ENCODE measurements at regions not wholly inside any gene's neighbourhood (a gene's known extent, or its start where the extent isn't known, plus 50 kb on each side); places are given as distances from the start of the nearest gene placed in this dataset.

- TF ChIP-seq CREB1 (IDR thresholded peaks at IDR 0.05; ENCODE audit: low read depth) (no peak), RAD21 (IDR thresholded peaks at IDR 0.05; ENCODE audit: low read depth) (no peak), EGR1 (IDR thresholded peaks at IDR 0.05) (no peak), TEAD4 (IDR thresholded peaks at IDR 0.05) (no peak), CEBPB (IDR thresholded peaks at IDR 0.05) (no peak)
These were observed 1921.4 kb upstream of the PCDH20 start for GRCh38 chr13:63337041-63337440.

GRCh38 chr13:63336549-63336948 lies 1920.9 kb upstream of the PCDH20 start:
- TF ChIP-seq CREB1 (IDR thresholded peaks at IDR 0.05; ENCODE audit: low read depth) (no peak), RAD21 (IDR thresholded peaks at IDR 0.05; ENCODE audit: low read depth) (no peak), ZBTB7A (IDR thresholded peaks at IDR 0.05; ENCODE audit: low read depth) (no peak), YY1 (IDR thresholded peaks at IDR 0.05; ENCODE audit: low read depth) (no peak), CEBPB (IDR thresholded peaks at IDR 0.05) (no peak), EP300 (IDR thresholded peaks at IDR 0.05; ENCODE audit: borderline replicate concordance) (no peak), REST (IDR thresholded peaks at IDR 0.05; ENCODE audit: low read depth) (no peak), TAF1 (IDR thresholded peaks at IDR 0.05; ENCODE audit: low read depth) (no peak), TEAD4 (IDR thresholded peaks at IDR 0.05) (no peak), MAX (IDR thresholded peaks at IDR 0.05) (no peak), EGR1 (IDR thresholded peaks at IDR 0.05) (no peak), NFIC (IDR thresholded peaks at IDR 0.05) (no peak), USF1 (IDR thresholded peaks at IDR 0.05) (no peak)

- TF ChIP-seq EGR1 (IDR thresholded peaks at IDR 0.05): no peak
- no peak for TF ChIP-seq TAF1 (IDR thresholded peaks at IDR 0.05; ENCODE audit: low read depth)
- TF ChIP-seq TEAD4 (IDR thresholded peaks at IDR 0.05): no peak
- no peak for TF ChIP-seq REST (IDR thresholded peaks at IDR 0.05; ENCODE audit: low read depth)
- no peak for TF ChIP-seq CEBPB (IDR thresholded peaks at IDR 0.05)
- no peak for TF ChIP-seq EP300 (IDR thresholded peaks at IDR 0.05; ENCODE audit: borderline replicate concordance)
- TF ChIP-seq RAD21 (IDR thresholded peaks at IDR 0.05; ENCODE audit: low read depth): no peak
- TF ChIP-seq CREB1 (IDR thresholded peaks at IDR 0.05; ENCODE audit: low read depth): no peak
- TF ChIP-seq TCF12 (IDR thresholded peaks at IDR 0.05; ENCODE audit: low read depth): no peak
- no peak for TF ChIP-seq FOXM1 (IDR thresholded peaks at IDR 0.05; ENCODE audit: borderline replicate concordance, low read depth)
- TF ChIP-seq NFIC (IDR thresholded peaks at IDR 0.05): no peak
- TF ChIP-seq MAX (IDR thresholded peaks at IDR 0.05): no peak
- TF ChIP-seq ZBTB7A (IDR thresholded peaks at IDR 0.05; ENCODE audit: low read depth): no peak
- no peak for TF ChIP-seq YY1 (IDR thresholded peaks at IDR 0.05; ENCODE audit: low read depth)
- no peak for TF ChIP-seq USF1 (IDR thresholded peaks at IDR 0.05)
These were observed 1911.9 kb upstream of the PCDH20 start for GRCh38 chr13:63327584-63327983.

GRCh38 chr13:63323441-63323840 lies 1907.8 kb upstream of the PCDH20 start:
- no peak for TF ChIP-seq EP300 (IDR thresholded peaks at IDR 0.05; ENCODE audit: borderline replicate concordance)

- no peak for TF ChIP-seq CEBPB (IDR thresholded peaks at IDR 0.05)
- TF ChIP-seq NFIC (IDR thresholded peaks at IDR 0.05): no peak
- TF ChIP-seq CREB1 (IDR thresholded peaks at IDR 0.05; ENCODE audit: low read depth): no peak
- TF ChIP-seq USF1 (IDR thresholded peaks at IDR 0.05): no peak
- TF ChIP-seq EP300 (IDR thresholded peaks at IDR 0.05; ENCODE audit: borderline replicate concordance): no peak
- no peak for TF ChIP-seq RAD21 (IDR thresholded peaks at IDR 0.05; ENCODE audit: low read depth)
- TF ChIP-seq ZBTB7A (IDR thresholded peaks at IDR 0.05; ENCODE audit: low read depth): no peak
- no peak for TF ChIP-seq FOXM1 (IDR thresholded peaks at IDR 0.05; ENCODE audit: borderline replicate concordance, low read depth)
- TF ChIP-seq TCF12 (IDR thresholded peaks at IDR 0.05; ENCODE audit: low read depth): no peak
- no peak for TF ChIP-seq MAX (IDR thresholded peaks at IDR 0.05)
- TF ChIP-seq TEAD4 (IDR thresholded peaks at IDR 0.05): no peak
- TF ChIP-seq YY1 (IDR thresholded peaks at IDR 0.05; ENCODE audit: low read depth): no peak
These were observed 1895.9 kb upstream of the PCDH20 start for GRCh38 chr13:63311587-63311986.
